K562 (cell line): ENCODE measurements at regions not wholly inside any gene's neighbourhood (a gene's known extent, or its start where the extent isn't known, plus 50 kb on each side); places are given as distances from the start of the nearest gene placed in this dataset.

Experiments
- ATAC-seq: fragments of 200-7000 bp; cut with Tn5 transposase; 3 replicates; pipeline ENCODE4 v1.9.1; 2020; ENCODE audit warnings: moderate library complexity
- BruUV-seq: library from RNA; stranded (reverse); fragments of 400-500 nt; replicated peaks from 2 replicates; lab custom pipeline; 2021; lab: Mats Ljungman, UMichigan
- CTCF ChIA-PET: fragments of 300-600 bp; formaldehyde crosslinking; extraction: SDS; loops from one replicate; lab custom pipeline; 2021; ENCODE audit warnings: low intra/inter-chr PET ratio; lab: Yijun Ruan, JAX
- POLR2A ChIA-PET: fragments of 300-600, 350-650 bp; sonication (Branson Sonifier 250); formaldehyde crosslinking; extraction: SDS; loops from one replicate; lab custom pipeline; 2021; ENCODE audit warnings: antibody characterized with exemption, inconsistent platforms; lab: Yijun Ruan, JAX
- DNase-seq, 4 experiments: peaks; one replicate each; pipeline versions ENCODE4 v3.0.0 to v3.0.0-alpha.2; 2011 to 2018; ENCODE audit warnings: low spot score in 3 of 4, mixed read lengths in 3 of 4; ENCODE audit errors: extremely low read depth in 1 of 4
- FAIRE-seq: peaks from 2 replicates; lab custom pipeline; 2011; peaks lifted over from hg19 to GRCh38; lab: Jason Lieb, UNC
- H2AFZ ChIP-seq: 2 replicates; pipeline ENCODE4 v1.6.0; 2011; ENCODE audit warnings: low read depth, low read length, control low read depth, inconsistent platforms
- H3K27ac ChIP-seq: fragments of 200-600 bp; 3 replicates; pipeline ENCODE4 v1.8.0; 2011; ENCODE audit warnings: low read depth, mild to moderate bottlenecking, control low read depth, inconsistent platforms, low read length, moderate library complexity, mixed read lengths; ENCODE audit errors: extremely low read depth
- H3K27me3 ChIP-seq, 2 experiments: fragments of 300-600 bp in 1 of 2; 2 replicates in 1 of 2; 3 replicates in 1 of 2; pipeline versions ENCODE4 v1.6.0 to v1.8.0; 2011; ENCODE audit warnings: inconsistent platforms in 2 of 2, low read length in 2 of 2, mild to moderate bottlenecking in 1 of 2, mixed read lengths in 1 of 2, moderate library complexity in 1 of 2; ENCODE audit not compliant: control insufficient read depth in 2 of 2, insufficient read depth in 2 of 2
- H3K36me3 ChIP-seq: fragments of 300-600 bp; 3 replicates; pipeline ENCODE4 v1.8.0; 2011; ENCODE audit warnings: mild to moderate bottlenecking, low read length, inconsistent platforms; ENCODE audit not compliant: control insufficient read depth, insufficient read depth
- H3K4me1 ChIP-seq, 2 experiments: fragments of 200-600 bp in 1 of 2; replicated peaks in 1 of 2; 2 replicates in 1 of 2; 3 replicates in 1 of 2; pipeline versions ENCODE4 v1.5.1 to v1.8.0; 2011; ENCODE audit warnings: inconsistent platforms in 2 of 2, low read length in 2 of 2, mild to moderate bottlenecking in 1 of 2, mixed read lengths in 1 of 2, moderate library complexity in 1 of 2; ENCODE audit not compliant: control insufficient read depth in 2 of 2, insufficient read depth in 2 of 2
- H3K4me2 ChIP-seq: 2 replicates; pipeline ENCODE4 v1.6.1; 2011; ENCODE audit warnings: low read length, control low read depth, inconsistent platforms, mixed read lengths; ENCODE audit not compliant: insufficient read depth
- H3K4me3 ChIP-seq: fragments of 200-600 bp; sonication (generic), shearing (Covaris generic); 2 replicates; pipeline ENCODE4 v1.5.1; 2016; ENCODE audit warnings: control low read depth, inconsistent platforms
- H3K79me2 ChIP-seq: fragments of 200-600 bp; 3 replicates; pipeline ENCODE4 v1.8.0; 2011; ENCODE audit warnings: low read length, inconsistent platforms; ENCODE audit not compliant: control insufficient read depth, insufficient read depth
- H3K9ac ChIP-seq, 2 experiments: 2 replicates each; pipeline versions ENCODE4 v1.6.0 to v1.6.1; 2011; ENCODE audit warnings: low read depth in 2 of 2, low read length in 2 of 2, control low read depth in 1 of 2, inconsistent platforms in 1 of 2, mild to moderate bottlenecking in 1 of 2, mixed read lengths in 1 of 2; ENCODE audit not compliant: insufficient read depth in 1 of 2
- H3K9me1 ChIP-seq: one replicate; pipeline ENCODE4 v1.6.0; 2011; ENCODE audit warnings: inconsistent platforms, mild to moderate bottlenecking, low read length, moderate library complexity; ENCODE audit not compliant: control insufficient read depth, insufficient read depth
- H3K9me3 ChIP-seq: replicated peaks from 2 replicates; pipeline ENCODE4 v1.5.1; 2011; ENCODE audit warnings: low read depth, low read length, inconsistent platforms; ENCODE audit not compliant: control insufficient read depth, insufficient read depth
- H4K20me1 ChIP-seq: replicated peaks from 2 replicates; pipeline ENCODE4 v1.6.1; 2011; ENCODE audit warnings: low read length, inconsistent platforms, mixed read lengths; ENCODE audit not compliant: control insufficient read depth, insufficient read depth
- ARHGAP35 ChIP-seq: fragments of 450-650 bp; IDR thresholded peaks from 2 replicates; pipeline ENCODE4 v1.6.1; 2018; ENCODE audit not compliant: partially characterized antibody
- E2F3 ChIP-seq: fragments of 250-450 bp; sonication (Bioruptor Pico); IDR thresholded peaks from 2 replicates; pipeline ENCODE4 v1.4.0; 2020; ENCODE audit warnings: mild to moderate bottlenecking
- FIP1L1 ChIP-seq: fragments of 200-400 bp; formaldehyde crosslinking; IDR thresholded peaks from 2 replicates; pipeline ENCODE4 v1.6.1; 2018; ENCODE audit warnings: mild to moderate bottlenecking, low read depth, low read length; ENCODE audit not compliant: poor library complexity, severe bottlenecking
- GATAD2B ChIP-seq: fragments of 450-650 bp; IDR thresholded peaks from 2 replicates; pipeline ENCODE4 v1.6.1; 2017; ENCODE audit warnings: mild to moderate bottlenecking, borderline replicate concordance
- KDM2B ChIP-seq: fragments of 250-450 bp; sonication (Bioruptor Pico); IDR thresholded peaks from 2 replicates; pipeline ENCODE4 v1.8.0; 2021; ENCODE audit warnings: mild to moderate bottlenecking, moderate library complexity
- KLF16 ChIP-seq: IDR thresholded peaks from 2 replicates; pipeline ENCODE4 v1.6.1; 2016; ENCODE audit warnings: antibody characterized with exemption
- PCBP1 ChIP-seq: fragments of 200-400 bp; formaldehyde crosslinking; IDR thresholded peaks from 2 replicates; pipeline ENCODE4 v1.6.1; 2018; ENCODE audit warnings: mild to moderate bottlenecking, low read depth, low read length; ENCODE audit not compliant: poor library complexity, severe bottlenecking
- POLR2AphosphoS2 ChIP-seq: IDR thresholded peaks from 2 replicates; pipeline ENCODE4 v1.6.1; 2012; ENCODE audit warnings: low read length, improper control_type of control experiment
- RB1 ChIP-seq: fragments of 450-650 bp; IDR thresholded peaks from 2 replicates; pipeline ENCODE4 v1.6.1; 2017; ENCODE audit warnings: low read depth, mild to moderate bottlenecking
- RBFOX2 ChIP-seq: fragments of 200-400 bp; formaldehyde crosslinking; IDR thresholded peaks from 2 replicates; pipeline ENCODE4 v1.6.1; 2017; ENCODE audit warnings: low read depth, mild to moderate bottlenecking, low read length, moderate library complexity
- TOE1 ChIP-seq, 2 experiments: fragments of 450-650 bp in 1 of 2; sonication (generic) in 1 of 2; formaldehyde crosslinking in 1 of 2; IDR thresholded peaks; 2 replicates each; pipeline versions ENCODE4 v1.7.1 to v1.8.0; 2016 to 2022; ENCODE audit warnings: borderline replicate concordance in 2 of 2, mild to moderate bottlenecking in 2 of 2, antibody characterized with exemption in 1 of 2, inconsistent platforms in 1 of 2, low read depth in 1 of 2, missing genetic modification reagents in 1 of 2, moderate library complexity in 1 of 2
- YY1 ChIP-seq, 3 experiments: IDR thresholded peaks; 2 replicates each; pipeline ENCODE4 v1.6.1; 2011; ENCODE audit warnings: low read length in 2 of 3, mild to moderate bottlenecking in 2 of 3, moderate library complexity in 2 of 3, borderline replicate concordance in 1 of 3, control low read depth in 1 of 3, low read depth in 1 of 3; ENCODE audit not compliant: insufficient read depth in 3 of 3, insufficient replicate concordance in 2 of 3, control insufficient read depth in 1 of 3, insufficient read length in 1 of 3; ENCODE audit errors: extremely low read depth in 1 of 3
- ZNF696 ChIP-seq: fragments of 250-450 bp; sonication (Bioruptor Pico); conservative IDR thresholded peaks from 2 replicates; pipeline ENCODE4 v1.4.0; 2020; ENCODE audit warnings: mild to moderate bottlenecking, moderate library complexity
- WGBS: fragments of 100-300 bp; shearing (Covaris generic); methylation state at CpG from one replicate; pipeline ENCODE4 v1.1.6; 2016; ENCODE audit warnings: low coverage, mixed read lengths; ENCODE audit not compliant: insufficient coverage; ENCODE audit errors: missing lambda C conversion rate; 5-methylcytosine and 5-hydroxymethylcytosine counted together
- in situ Hi-C: fragments of 300-500 bp; cut with MboI; formaldehyde crosslinking; loops from 4 replicates; pipeline ENCODE4 v1.15.0; 2018; ENCODE audit warnings: inconsistent platforms, mixed read lengths
- intact Hi-C: fragments of 100-400 bp; cut with micrococcal nuclease; formaldehyde crosslinking; loops from 2 replicates; pipeline ENCODE4 v1.14.2; 2022
- TF ChIP-seq, protein P1 (sequence below): fragments of 200-800 bp; sonication (Bioruptor generic); IDR thresholded peaks from 2 replicates; pipeline ENCODE4 v1.6.1; 2017; ENCODE audit warnings: missing genetic modification characterization, missing compliant biosample characterization
- TF ChIP-seq, protein P2 (sequence below), 2 experiments: IDR thresholded peaks; 2 replicates each; pipeline ENCODE4 v1.6.1; 2011; ENCODE audit warnings: borderline replicate concordance in 1 of 2, control low read depth in 1 of 2, low read depth in 1 of 2, low read length in 1 of 2, mild to moderate bottlenecking in 1 of 2, mixed read lengths in 1 of 2, moderate library complexity in 1 of 2; ENCODE audit not compliant: insufficient read depth in 1 of 2, insufficient read length in 1 of 2, poor library complexity in 1 of 2, severe bottlenecking in 1 of 2; ENCODE audit errors: extremely low read depth in 1 of 2

DNA sequence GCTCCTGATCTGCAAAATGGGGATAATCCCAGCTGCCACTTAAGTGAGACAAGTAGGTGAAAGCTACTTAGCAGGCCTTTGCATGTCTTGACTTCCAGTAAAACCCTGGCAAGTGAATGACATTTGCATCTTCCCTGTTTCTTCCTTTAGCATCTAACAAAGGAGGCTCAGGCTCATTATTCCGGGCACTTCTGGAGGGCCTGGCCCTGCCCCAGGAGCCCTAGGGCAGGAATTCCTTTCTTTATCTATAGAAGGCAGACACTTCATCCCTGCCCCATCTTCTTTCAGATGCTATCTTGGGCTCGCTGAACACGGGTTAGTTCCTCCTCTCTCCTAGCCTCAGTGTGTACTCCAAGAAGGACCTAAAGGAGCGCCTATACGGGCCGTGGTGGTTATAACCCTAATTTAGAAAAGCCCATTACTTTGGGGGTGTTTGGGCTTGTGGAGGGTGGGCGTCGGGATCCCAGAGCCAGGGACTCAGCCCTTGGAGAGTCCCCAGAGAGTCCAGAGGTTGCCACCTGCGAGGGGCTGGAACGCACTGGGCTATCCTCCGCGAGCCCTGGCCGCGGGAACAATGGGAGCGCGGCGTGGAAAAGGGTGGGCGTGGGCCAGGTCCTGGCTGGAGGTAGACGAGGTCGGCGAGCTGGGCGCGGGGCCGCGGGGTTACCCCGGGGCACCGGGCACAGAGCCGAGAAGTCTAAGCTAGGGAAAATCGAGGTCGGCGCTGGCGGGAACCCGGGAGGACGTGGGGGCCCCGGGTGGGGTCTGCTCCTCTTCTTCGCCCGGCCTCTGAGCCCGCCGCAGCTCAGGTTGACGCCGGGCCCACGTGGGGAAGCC is 62.8 kb upstream of the EPB41L1 start (continued):
- TF ChIP-seq TOE1 (IDR thresholded peaks at IDR 0.05; ENCODE audit: borderline replicate concordance) (no peak), TOE1 (CRISPR knock-in tag; IDR thresholded peaks at IDR 0.05; ENCODE audit: borderline replicate concordance, low read depth) (no peak)

DNA sequence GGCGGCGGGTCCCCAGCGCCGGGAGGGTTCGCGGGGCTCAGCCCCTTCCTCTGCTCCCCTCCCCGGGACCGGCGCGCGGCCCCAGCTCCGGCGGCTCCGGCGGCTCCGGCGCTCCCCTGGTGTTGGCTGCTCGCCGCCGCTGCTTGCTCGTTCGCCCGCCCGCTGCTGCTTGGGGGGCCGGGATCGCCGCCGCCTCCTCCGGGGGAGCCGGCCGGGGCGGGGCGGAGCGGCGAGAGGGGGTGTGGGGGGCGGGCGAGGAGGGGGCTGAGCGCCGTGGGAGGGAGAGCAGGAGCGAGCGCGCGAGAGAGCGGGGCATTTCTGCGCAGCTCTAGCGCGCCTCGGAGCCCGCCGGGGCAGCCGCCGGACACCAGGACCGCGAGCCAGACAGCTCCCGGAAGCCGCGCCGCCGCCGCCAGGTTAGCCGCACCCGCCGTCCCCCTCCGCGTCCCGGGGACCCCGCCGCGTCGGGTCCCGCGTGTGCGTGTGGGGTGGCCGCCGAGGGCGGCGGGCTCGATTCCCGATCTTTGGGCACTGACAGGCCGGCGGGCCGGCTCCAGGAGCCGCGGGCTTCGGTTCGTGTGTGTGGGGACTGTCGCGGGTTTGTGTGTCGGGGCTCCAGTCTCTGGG is 62.0 kb upstream of the EPB41L1 start:
- no peak overlapping the region; the same call in 2 of the 3 replicates for H3K27ac ChIP-seq
- ATAC-seq = peak; percentile 86
- TF ChIP-seq, protein P1, sequence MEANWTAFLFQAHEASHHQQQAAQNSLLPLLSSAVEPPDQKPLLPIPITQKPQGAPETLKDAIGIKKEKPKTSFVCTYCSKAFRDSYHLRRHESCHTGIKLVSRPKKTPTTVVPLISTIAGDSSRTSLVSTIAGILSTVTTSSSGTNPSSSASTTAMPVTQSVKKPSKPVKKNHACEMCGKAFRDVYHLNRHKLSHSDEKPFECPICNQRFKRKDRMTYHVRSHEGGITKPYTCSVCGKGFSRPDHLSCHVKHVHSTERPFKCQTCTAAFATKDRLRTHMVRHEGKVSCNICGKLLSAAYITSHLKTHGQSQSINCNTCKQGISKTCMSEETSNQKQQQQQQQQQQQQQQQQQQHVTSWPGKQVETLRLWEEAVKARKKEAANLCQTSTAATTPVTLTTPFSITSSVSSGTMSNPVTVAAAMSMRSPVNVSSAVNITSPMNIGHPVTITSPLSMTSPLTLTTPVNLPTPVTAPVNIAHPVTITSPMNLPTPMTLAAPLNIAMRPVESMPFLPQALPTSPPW (CRISPR knock-in tag) = peak; percentile 51
- TF ChIP-seq KDM2B (CRISPR knock-in tag) (peak; percentile 31; the same call in 1 of the 2 replicates), RBFOX2 (peak; percentile 29; the same call in 1 of the 2 replicates), ARHGAP35 (no peak), KLF16 (no peak), ZNF696 (no peak), YY1 (IDR thresholded peaks at IDR 0.05; ENCODE audit: borderline replicate concordance in 1 of 3, control insufficient read depth in 1 of 3, extremely low read depth in 1 of 3, insufficient read depth in 3 of 3, insufficient read length in 1 of 3, insufficient replicate concordance in 2 of 3, low read depth in 1 of 3, low read length in 2 of 3) (peak in 1 of 3 experiments; percentile 16), GATAD2B (peak; percentile 8; the same call in 1 of the 2 replicates), E2F3 (CRISPR knock-in tag) (0 out of 2 replicates have a peak, but pooled peaks have one; percentile 3), FIP1L1 (peak; percentile 17), RB1 (peak; percentile 54), POLR2AphosphoS2 (no peak), PCBP1 (peak; percentile 49)
- TF ChIP-seq, protein P2, sequence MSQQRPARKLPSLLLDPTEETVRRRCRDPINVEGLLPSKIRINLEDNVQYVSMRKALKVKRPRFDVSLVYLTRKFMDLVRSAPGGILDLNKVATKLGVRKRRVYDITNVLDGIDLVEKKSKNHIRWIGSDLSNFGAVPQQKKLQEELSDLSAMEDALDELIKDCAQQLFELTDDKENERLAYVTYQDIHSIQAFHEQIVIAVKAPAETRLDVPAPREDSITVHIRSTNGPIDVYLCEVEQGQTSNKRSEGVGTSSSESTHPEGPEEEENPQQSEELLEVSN (IDR thresholded peaks at IDR 0.05; ENCODE audit: borderline replicate concordance in 1 of 2, extremely low read depth in 1 of 2, insufficient read depth in 1 of 2, insufficient read length in 1 of 2, low read depth in 1 of 2, low read length in 1 of 2, poor library complexity in 1 of 2, severe bottlenecking in 1 of 2) = peak in 1 of 2 experiments; percentile 36

More for the DNA sequence above, 62.0 kb upstream of the EPB41L1 start:
- in situ Hi-C loops = no loop called here
- FAIRE-seq = no peak
- 1% methylated on average over 20 of the region's 89 CpGs for WGBS
- peak overlapping the region; percentile 63 to 89 for H3K9ac ChIP-seq
- H2AFZ ChIP-seq = peak overlapping the region; percentile 93
- no peaks in the 10 kb centered on the region for H4K20me1 ChIP-seq
- H3K9me1 ChIP-seq = no peaks in the 10 kb centered on the region
- peaks cover 13 to 25% of the 10 kb centered on the region in 2 experiments for H3K4me1 ChIP-seq
- intact Hi-C loops = no loop called here
- no peaks in the 10 kb centered on the region for H3K27me3 ChIP-seq
- ChIA-PET CTCF (no interaction called here), POLR2A (interaction anchor here (0.7 to 1.5 kb wide), 3 partner anchors 21 to 216 kb away, joined by 3 to 7 read pairs (median 4); no protein-coding TSS in a partner anchor)
- no peaks in the 10 kb centered on the region for H3K79me2 ChIP-seq
- no peaks in the 10 kb centered on the region for H3K9me3 ChIP-seq
- BruUV-seq = no TSS peak
- peak overlapping the region; percentile 57 for H3K4me3 ChIP-seq
- peak; percentile 51 to 77 (median 66) for DNase-seq
- H3K4me2 ChIP-seq = peak overlapping the region; percentile 98
- H3K36me3 ChIP-seq = no peaks in the 10 kb centered on the region
